A673 (cell line): ENCODE measurements at regions not wholly inside any gene's neighbourhood (a gene's known extent, or its start where the extent isn't known, plus 50 kb on each side); places are given as distances from the start of the nearest gene placed in this dataset.

Experiments
- BruUV-seq: library from RNA; stranded (reverse); fragments of 400-500 nt; replicated peaks from 2 replicates; lab custom pipeline; 2021; lab: Mats Ljungman, UMichigan
- CTCF ChIA-PET: fragments of 300-600 bp; sonication (Branson Sonifier 250); formaldehyde crosslinking; loops from one replicate; lab custom pipeline; 2022; ENCODE audit warnings: antibody characterized with exemption; lab: Charles Lee
- POLR2A ChIA-PET: fragments of 300-600 bp; sonication (Branson Sonifier 250); formaldehyde crosslinking; loops from one replicate; lab custom pipeline; 2022; ENCODE audit warnings: antibody characterized with exemption; ENCODE audit not compliant: low non-redundant PET; lab: Charles Lee
- DNase-seq: peaks from one replicate; pipeline ENCODE4 v3.0.0-alpha.2; 2015; ENCODE audit warnings: low spot score
- H3K27ac ChIP-seq: fragments of 200-600 bp; sonication (generic); 2 replicates; pipeline ENCODE4 v1.5.1; 2016; ENCODE audit warnings: mixed run types, low read depth, mild to moderate bottlenecking, mixed read lengths, antibody characterized with exemption, low read length; ENCODE audit not compliant: poor library complexity, severe bottlenecking
- H3K27me3 ChIP-seq: fragments of 200-600 bp; sonication (generic); replicated peaks from 2 replicates; pipeline ENCODE4 v1.6.1; 2017; ENCODE audit warnings: mixed run types, low read depth, mild to moderate bottlenecking, mixed read lengths, antibody characterized with exemption, low read length; ENCODE audit not compliant: insufficient read depth, poor library complexity
- H3K36me3 ChIP-seq: fragments of 200-600 bp; sonication (generic); 2 replicates; pipeline ENCODE4 v1.6.1; 2016; ENCODE audit warnings: mixed run types, mild to moderate bottlenecking, mixed read lengths, antibody characterized with exemption, low read length; ENCODE audit not compliant: insufficient read depth, poor library complexity, severe bottlenecking
- H3K4me1 ChIP-seq: fragments of 200-600 bp; sonication (generic); 2 replicates; pipeline ENCODE4 v1.6.1; 2017; ENCODE audit warnings: mixed run types, mild to moderate bottlenecking, mixed read lengths, antibody characterized with exemption, low read length; ENCODE audit not compliant: insufficient read depth, poor library complexity, severe bottlenecking
- H3K4me3 ChIP-seq: fragments of 200-600 bp; sonication (generic); 2 replicates; pipeline ENCODE4 v1.5.1; 2016; ENCODE audit warnings: low read depth, mixed run types, mild to moderate bottlenecking, mixed read lengths, low read length; ENCODE audit not compliant: poor library complexity, severe bottlenecking
- H3K9me3 ChIP-seq: fragments of 200-600 bp; sonication (generic); 2 replicates; pipeline ENCODE4 v1.6.1; 2016; ENCODE audit warnings: mixed run types, low read depth, mild to moderate bottlenecking, mixed read lengths, antibody characterized with exemption, low read length; ENCODE audit not compliant: poor library complexity, severe bottlenecking
- CTCF ChIP-seq: fragments of 300-800, 200-600 bp; sonication (generic); conservative IDR thresholded peaks from 2 replicates; pipeline ENCODE4 v1.5.1; 2017; ENCODE audit warnings: low read depth, mild to moderate bottlenecking, antibody characterized with exemption, low read length, moderate library complexity, mixed read lengths
- EZH2 ChIP-seq: fragments of 200-600 bp; sonication (generic); IDR thresholded peaks from 2 replicates; pipeline ENCODE4 v1.6.1; 2017; ENCODE audit warnings: borderline replicate concordance, low read depth, mild to moderate bottlenecking, mixed read lengths, antibody characterized with exemption, low read length; ENCODE audit not compliant: poor library complexity, severe bottlenecking
- intact Hi-C: fragments of 100-400 bp; cut with micrococcal nuclease; formaldehyde crosslinking; loops from one replicate; pipeline ENCODE4 v1.10.0; 2022; ENCODE audit not compliant: unreplicated experiment

DNA sequence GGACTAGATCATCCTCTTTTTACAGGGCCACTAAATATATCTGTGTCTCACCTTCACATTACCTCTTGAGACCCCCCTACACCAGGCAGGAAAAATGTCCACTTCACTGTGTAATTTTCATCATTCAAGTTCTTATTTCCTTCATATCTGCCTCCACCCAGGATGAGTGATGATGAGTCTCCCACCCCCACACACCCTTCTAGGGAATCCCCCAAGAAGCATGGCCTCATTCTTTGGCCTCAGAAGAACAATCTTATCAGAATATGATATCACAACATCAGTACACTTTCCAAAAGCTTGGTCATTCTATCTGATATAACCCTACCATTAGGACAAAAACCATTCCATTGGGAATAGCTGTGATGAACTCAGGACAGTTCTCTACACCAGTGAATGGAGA is 170.3 kb upstream of the DUSP10 start:
- Histone ChIP-seq H3K27me3 (no peaks in the 10 kb centered on the region), H3K27ac (no peak overlapping the region), H3K4me3 (no peak overlapping the region), H3K4me1 (no peaks in the 10 kb centered on the region), H3K36me3 (no peaks in the 10 kb centered on the region), H3K9me3 (no peaks in the 10 kb centered on the region)
- TF ChIP-seq EZH2 (no peak), CTCF (no peak)
- intact Hi-C loops = no loop called here
- BruUV-seq = no TSS peak
- no peak for DNase-seq
- ChIA-PET CTCF (no interaction called here), POLR2A (no interaction called here)

GRCh38 chr1:221911714-221912113 is 169.8 kb upstream of the DUSP10 start:
- Histone ChIP-seq H3K4me1 (no peaks in the 10 kb centered on the region), H3K4me3 (no peak overlapping the region), H3K36me3 (no peaks in the 10 kb centered on the region), H3K27me3 (no peaks in the 10 kb centered on the region), H3K27ac (no peak overlapping the region), H3K9me3 (no peaks in the 10 kb centered on the region)
- no peak for DNase-seq
- no TSS peak for BruUV-seq
- no peak for TF ChIP-seq EZH2
- no peak for TF ChIP-seq CTCF
- ChIA-PET POLR2A (no interaction called here), CTCF (no interaction called here)
- intact Hi-C loops = no loop called here

GRCh38 chr1:221910222-221910621 is 168.3 kb upstream of the DUSP10 start:
- intact Hi-C loops = no loop called here
- CTCF ChIA-PET = no interaction called here
- TF ChIP-seq EZH2 = no peak
- Histone ChIP-seq H3K9me3 (no peaks in the 10 kb centered on the region), H3K36me3 (no peaks in the 10 kb centered on the region), H3K27ac (no peak overlapping the region), H3K4me1 (no peaks in the 10 kb centered on the region), H3K4me3 (no peak overlapping the region), H3K27me3 (no peaks in the 10 kb centered on the region)
- no TSS peak for BruUV-seq
- POLR2A ChIA-PET = interaction anchor here (0.6 kb wide), 1 partner anchor 397 kb away, joined by 3 read pairs; no protein-coding TSS in a partner anchor
- no peak for DNase-seq

DNA sequence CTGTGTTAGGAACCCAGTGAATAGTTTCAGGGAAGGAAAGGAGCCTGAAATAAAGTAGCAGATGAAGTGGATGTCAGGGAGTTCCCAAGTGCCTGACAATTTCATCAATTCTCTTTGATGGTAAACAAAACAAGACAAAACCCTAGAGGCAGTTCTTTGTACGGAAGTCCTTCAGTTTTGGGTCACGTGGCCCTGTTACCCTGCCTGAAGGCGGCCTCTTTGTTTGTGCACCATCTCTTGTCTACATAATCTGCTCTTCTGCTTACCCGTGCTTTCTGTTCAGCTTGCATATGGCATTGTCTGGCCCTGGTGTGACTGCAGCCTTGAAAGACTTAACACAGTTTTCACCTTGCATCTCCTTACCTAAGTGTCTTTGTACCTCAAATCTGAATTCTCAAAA is 166.7 kb upstream of the DUSP10 start:
- intact Hi-C loops = no loop called here

More for the DNA sequence above, 166.7 kb upstream of the DUSP10 start:
- no peaks in the 10 kb centered on the region for H3K9me3 ChIP-seq
- no peak for TF ChIP-seq CTCF
- H3K36me3 ChIP-seq = no peaks in the 10 kb centered on the region
- H3K4me1 ChIP-seq = no peaks in the 10 kb centered on the region
- POLR2A ChIA-PET = no interaction called here
- no peak overlapping the region for H3K4me3 ChIP-seq
- no peak for DNase-seq
- no TSS peak for BruUV-seq
- CTCF ChIA-PET = no interaction called here
- no peak overlapping the region for H3K27ac ChIP-seq
- H3K27me3 ChIP-seq = no peaks in the 10 kb centered on the region
